OCI-LY7 (cell line): ENCODE measurements at regions not wholly inside any gene's neighbourhood (a gene's known extent, or its start where the extent isn't known, plus 50 kb on each side); places are given as distances from the start of the nearest gene placed in this dataset.

Experiments
- BruUV-seq: library from RNA; stranded (reverse); fragments of 400-500 nt; replicated peaks from 2 replicates; lab custom pipeline; 2021; lab: Mats Ljungman, UMichigan
- CTCF ChIA-PET: fragments of 300-600 bp; sonication (Branson Sonifier 250); formaldehyde crosslinking; loops from one replicate; lab custom pipeline; 2022; ENCODE audit warnings: antibody characterized with exemption; ENCODE audit not compliant: unreplicated experiment; lab: Charles Lee
- POLR2A ChIA-PET: fragments of 300-600 bp; sonication (Branson Sonifier 250); formaldehyde crosslinking; loops from one replicate; lab custom pipeline; 2022; ENCODE audit warnings: antibody characterized with exemption; lab: Charles Lee
- DNase-seq: peaks from one replicate; pipeline ENCODE4 v3.0.0-alpha.2; 2015; ENCODE audit warnings: low spot score
- H2AFZ ChIP-seq: fragments of 200-600 bp; sonication (generic), shearing (Covaris generic); 2 replicates; pipeline ENCODE4 v1.6.1; 2014; ENCODE audit warnings: mild to moderate bottlenecking, antibody characterized with exemption, low read length, moderate library complexity
- H3K27ac ChIP-seq: fragments of 200-600 bp; sonication (generic); 2 replicates; pipeline ENCODE4 v1.5.1; 2014; ENCODE audit warnings: mixed run types, low read depth, mild to moderate bottlenecking, moderate library complexity, low read length, inconsistent platforms; ENCODE audit not compliant: poor library complexity, severe bottlenecking
- H3K36me3 ChIP-seq: fragments of 200-600 bp; sonication (generic); 2 replicates; pipeline ENCODE4 v1.6.1; 2014; ENCODE audit warnings: mild to moderate bottlenecking, antibody characterized with exemption, low read length, moderate library complexity, mixed read lengths; ENCODE audit not compliant: insufficient read depth
- H3K4me1 ChIP-seq: fragments of 200-600 bp; sonication (generic); 2 replicates; pipeline ENCODE4 v1.5.1; 2014; ENCODE audit warnings: mild to moderate bottlenecking, low read length; ENCODE audit not compliant: insufficient read depth, poor library complexity, severe bottlenecking
- H3K4me2 ChIP-seq: fragments of 200-600 bp; sonication (generic); 2 replicates; pipeline ENCODE4 v1.6.1; 2014; ENCODE audit warnings: mild to moderate bottlenecking, low read length
- H3K4me3 ChIP-seq: fragments of 200-600 bp; sonication (generic); 2 replicates; pipeline ENCODE4 v1.5.1; 2014; ENCODE audit warnings: mild to moderate bottlenecking, low read depth, low read length; ENCODE audit not compliant: poor library complexity, severe bottlenecking
- H3K79me2 ChIP-seq: fragments of 200-600 bp; sonication (generic); 2 replicates; pipeline ENCODE4 v1.6.1; 2016; ENCODE audit warnings: low read depth, mild to moderate bottlenecking, low read length, moderate library complexity, mixed read lengths; ENCODE audit not compliant: insufficient read depth
- H3K9me2 ChIP-seq: fragments of 200-600 bp; sonication (generic); 2 replicates; pipeline ENCODE4 v1.6.1; 2016; ENCODE audit warnings: mild to moderate bottlenecking, low read length, mixed read lengths; ENCODE audit not compliant: insufficient read depth
- H3K9me3 ChIP-seq: fragments of 200-600 bp; sonication (generic); 2 replicates; pipeline ENCODE4 v1.6.1; 2014; ENCODE audit warnings: mild to moderate bottlenecking, mixed run types, low read length, mixed read lengths
- H4K20me1 ChIP-seq: fragments of 200-600 bp; sonication (generic); 2 replicates; pipeline ENCODE4 v1.6.1; 2014; ENCODE audit warnings: mild to moderate bottlenecking, antibody characterized with exemption, low read length, moderate library complexity, mixed read lengths; ENCODE audit not compliant: insufficient read depth
- EZH2phosphoT487 ChIP-seq: fragments of 200-600 bp; sonication (generic); IDR thresholded peaks from 2 replicates; pipeline ENCODE4 v1.6.1; 2018; ENCODE audit warnings: low read depth, borderline replicate concordance, mild to moderate bottlenecking, mixed run types, antibody characterized with exemption, low read length, moderate library complexity, mixed read lengths
- intact Hi-C: fragments of 100-400 bp; cut with micrococcal nuclease; formaldehyde crosslinking; loops from one replicate; pipeline ENCODE4 v1.10.0; 2022; ENCODE audit not compliant: unreplicated experiment
- TF ChIP-seq, protein P1 (sequence below): fragments of 200-600 bp; sonication (generic); conservative IDR thresholded peaks from 2 replicates; pipeline ENCODE4 v1.5.1; 2014; ENCODE audit warnings: mild to moderate bottlenecking, antibody characterized with exemption, low read length, moderate library complexity, mixed read lengths

DNA sequence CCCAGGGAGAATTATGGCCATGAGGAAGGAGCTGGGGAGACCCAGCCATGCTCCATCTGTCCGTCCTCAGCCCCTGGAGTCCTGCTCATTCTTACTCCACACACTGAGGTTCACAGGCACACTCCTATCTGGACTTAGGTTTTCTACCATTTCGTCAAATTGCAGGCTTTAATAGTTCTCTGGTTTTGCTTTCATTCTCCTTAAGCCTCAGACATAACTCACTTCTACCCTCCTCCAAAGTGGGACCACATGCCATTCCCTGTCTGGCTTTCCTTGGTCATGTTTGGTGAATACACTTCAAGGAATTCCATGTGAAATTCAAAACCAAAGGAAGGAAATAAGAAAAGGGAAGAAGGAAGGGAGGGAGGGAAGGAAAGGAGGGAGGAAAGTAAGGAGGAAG lies 115.7 kb downstream of the CMPK2 start:
- DNase-seq: no peak
- H3K27ac ChIP-seq: no peak overlapping the region
- H3K79me2 ChIP-seq: no peaks in the 10 kb centered on the region
- no peaks in the 10 kb centered on the region for H3K9me3 ChIP-seq
- no TSS peak for BruUV-seq
- H3K4me2 ChIP-seq: no peak overlapping the region
- H3K4me1 ChIP-seq: no peaks in the 10 kb centered on the region
- intact Hi-C loops: no loop called here
- no peaks in the 10 kb centered on the region for H3K36me3 ChIP-seq
- no peaks in the 10 kb centered on the region for H4K20me1 ChIP-seq
- TF ChIP-seq, protein P1, sequence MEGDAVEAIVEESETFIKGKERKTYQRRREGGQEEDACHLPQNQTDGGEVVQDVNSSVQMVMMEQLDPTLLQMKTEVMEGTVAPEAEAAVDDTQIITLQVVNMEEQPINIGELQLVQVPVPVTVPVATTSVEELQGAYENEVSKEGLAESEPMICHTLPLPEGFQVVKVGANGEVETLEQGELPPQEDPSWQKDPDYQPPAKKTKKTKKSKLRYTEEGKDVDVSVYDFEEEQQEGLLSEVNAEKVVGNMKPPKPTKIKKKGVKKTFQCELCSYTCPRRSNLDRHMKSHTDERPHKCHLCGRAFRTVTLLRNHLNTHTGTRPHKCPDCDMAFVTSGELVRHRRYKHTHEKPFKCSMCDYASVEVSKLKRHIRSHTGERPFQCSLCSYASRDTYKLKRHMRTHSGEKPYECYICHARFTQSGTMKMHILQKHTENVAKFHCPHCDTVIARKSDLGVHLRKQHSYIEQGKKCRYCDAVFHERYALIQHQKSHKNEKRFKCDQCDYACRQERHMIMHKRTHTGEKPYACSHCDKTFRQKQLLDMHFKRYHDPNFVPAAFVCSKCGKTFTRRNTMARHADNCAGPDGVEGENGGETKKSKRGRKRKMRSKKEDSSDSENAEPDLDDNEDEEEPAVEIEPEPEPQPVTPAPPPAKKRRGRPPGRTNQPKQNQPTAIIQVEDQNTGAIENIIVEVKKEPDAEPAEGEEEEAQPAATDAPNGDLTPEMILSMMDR: no peak
- TF ChIP-seq EZH2phosphoT487: no peak
- no peak overlapping the region for H3K4me3 ChIP-seq
- POLR2A ChIA-PET: interaction anchor here (0.6 to 1.3 kb wide), 6 partner anchors 12 to 1185 kb away, joined by 3 to 6 read pairs (median 3); no protein-coding TSS in a partner anchor
- CTCF ChIA-PET: no interaction called here
- no peaks in the 10 kb centered on the region for H3K9me2 ChIP-seq
- H2AFZ ChIP-seq: no peak overlapping the region

DNA sequence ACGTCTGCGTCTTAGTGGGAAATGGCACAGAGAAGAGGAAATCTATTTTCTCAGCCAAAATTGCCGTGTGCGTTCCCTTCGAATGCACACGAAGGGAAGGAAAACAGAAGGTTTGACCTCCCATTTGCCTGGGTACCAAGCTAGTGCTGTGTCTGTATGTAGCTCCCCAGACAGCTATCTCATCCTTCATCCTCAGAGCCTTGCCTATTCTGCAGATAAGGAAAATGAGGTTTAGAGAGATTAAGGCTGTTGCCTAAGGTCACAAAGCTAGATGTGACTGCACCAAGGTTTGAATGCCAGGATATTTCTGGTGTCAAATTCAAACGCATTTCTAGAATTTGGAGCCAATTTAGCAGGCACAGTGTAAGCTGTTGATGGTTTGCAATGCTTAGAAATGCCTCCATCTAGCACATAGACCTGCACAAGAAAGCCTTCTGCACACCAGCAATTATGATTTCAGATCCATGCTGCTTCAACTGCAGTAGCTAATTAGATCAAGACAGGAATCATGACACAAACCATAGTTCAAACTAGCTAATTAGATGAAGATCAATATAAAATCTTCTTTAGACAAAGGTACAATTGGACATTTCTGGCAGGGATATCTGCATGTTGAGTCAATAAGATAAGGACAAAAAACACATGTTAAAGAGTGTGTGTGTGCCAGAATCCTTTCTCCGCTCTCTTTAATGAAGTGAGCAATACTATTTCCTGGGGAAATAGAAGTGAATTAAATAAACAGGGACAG lies 115.1 kb downstream of the CMPK2 start:
- POLR2A ChIA-PET: interaction anchor here (1.2 to 1.5 kb wide), 3 partner anchors 16 to 55 kb away, joined by 3 read pairs; no protein-coding TSS in a partner anchor

More for the DNA sequence above, 115.1 kb downstream of the CMPK2 start:
- no peaks in the 10 kb centered on the region for H3K4me1 ChIP-seq
- no peaks in the 10 kb centered on the region for H3K9me3 ChIP-seq
- CTCF ChIA-PET: interaction anchor here (0.8 kb wide), 1 partner anchor 12 kb away, joined by 3 read pairs; no protein-coding TSS in a partner anchor
- H3K79me2 ChIP-seq: no peaks in the 10 kb centered on the region
- no peaks in the 10 kb centered on the region for H3K36me3 ChIP-seq
- H4K20me1 ChIP-seq: no peaks in the 10 kb centered on the region
- no peaks in the 10 kb centered on the region for H3K9me2 ChIP-seq
- no TSS peak for BruUV-seq
- H3K27ac ChIP-seq: no peak overlapping the region
- H3K4me3 ChIP-seq: no peak overlapping the region
- intact Hi-C loops: no loop called here
- no peak overlapping the region for H2AFZ ChIP-seq
- TF ChIP-seq, protein P1: no peak
- no peak for TF ChIP-seq EZH2phosphoT487
- DNase-seq: no peak
- no peak overlapping the region for H3K4me2 ChIP-seq
